ENCODE measurements at regions not wholly inside any gene's neighbourhood (a gene's known extent, or its start where the extent isn't known, plus 50 kb on each side); places are given as distances from the start of the nearest gene placed in this dataset.
"Not testable (repeated sequence)": the region's sequence is repeated elsewhere in the genome, so short reads cannot be mapped to it uniquely, and the experiment has no call there.

DNA sequence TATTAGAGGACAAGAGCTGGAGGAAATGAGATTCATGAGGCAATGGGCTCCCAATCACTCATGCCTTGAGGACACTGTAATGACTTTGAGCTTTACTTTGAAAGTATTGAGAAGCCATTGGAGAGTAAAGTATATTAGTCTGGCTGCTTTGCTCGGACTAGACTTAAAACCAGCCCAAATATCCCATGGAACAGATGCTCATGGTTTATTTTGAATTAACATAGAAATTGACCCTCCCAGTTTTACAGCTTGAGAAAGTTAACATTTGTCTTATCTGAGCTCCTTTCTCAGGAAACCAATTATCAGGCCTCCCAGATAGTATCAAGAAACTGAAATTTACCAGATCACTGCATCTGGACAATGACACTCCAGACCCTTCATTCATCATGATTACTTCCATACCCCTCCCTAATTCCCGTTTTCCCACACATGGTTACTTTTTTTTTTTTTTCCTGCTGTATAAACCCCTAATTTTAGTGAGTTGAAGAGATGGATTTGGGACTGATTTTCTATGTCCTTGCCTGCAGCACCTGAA, 270.8 kb upstream of the SMIM30 start:
- no peak for DNase-seq (ENCODE audit: low read depth)

DNA sequence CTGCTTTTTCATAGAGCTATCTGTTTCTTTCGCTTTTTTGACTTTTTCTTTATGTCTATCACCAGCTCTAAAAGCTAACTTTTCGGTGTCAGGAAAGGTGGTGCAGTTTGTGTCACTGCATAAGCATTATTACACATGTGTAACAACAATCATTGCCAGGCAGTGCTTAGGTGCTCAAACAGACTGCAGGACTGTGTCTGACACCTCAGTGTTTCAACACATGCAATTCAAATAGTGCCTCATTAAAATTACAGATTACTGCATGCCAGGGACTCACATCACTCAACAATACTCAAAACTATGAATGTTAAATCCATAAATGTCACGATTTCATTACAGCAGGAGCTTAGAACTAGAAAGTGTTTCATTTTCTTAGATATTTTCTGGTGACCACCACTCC, 265.3 kb upstream of the SMIM30 start:
- DNase-seq (ENCODE audit: low read depth): no peak

DNA sequence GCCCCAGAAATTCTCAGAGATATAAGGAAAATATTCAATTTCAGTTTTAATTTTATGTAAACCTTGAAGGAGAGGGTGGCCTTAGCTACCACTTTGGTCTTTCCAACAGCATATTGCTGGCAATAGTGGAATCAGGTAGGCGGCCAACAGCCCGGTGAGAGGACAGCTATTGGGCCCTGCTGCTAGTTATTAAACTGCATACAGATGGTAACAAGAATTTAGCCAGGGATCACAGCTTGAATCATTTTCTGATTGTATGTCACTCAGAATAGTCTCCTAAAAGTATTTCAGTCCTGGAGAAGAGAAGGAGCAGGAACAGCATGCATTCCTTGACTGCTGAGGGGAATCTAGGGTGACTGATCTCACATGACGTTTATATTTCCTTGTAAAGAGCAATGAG, 261.4 kb upstream of the SMIM30 start:
- DNase-seq (ENCODE audit: low read depth): no peak

DNA sequence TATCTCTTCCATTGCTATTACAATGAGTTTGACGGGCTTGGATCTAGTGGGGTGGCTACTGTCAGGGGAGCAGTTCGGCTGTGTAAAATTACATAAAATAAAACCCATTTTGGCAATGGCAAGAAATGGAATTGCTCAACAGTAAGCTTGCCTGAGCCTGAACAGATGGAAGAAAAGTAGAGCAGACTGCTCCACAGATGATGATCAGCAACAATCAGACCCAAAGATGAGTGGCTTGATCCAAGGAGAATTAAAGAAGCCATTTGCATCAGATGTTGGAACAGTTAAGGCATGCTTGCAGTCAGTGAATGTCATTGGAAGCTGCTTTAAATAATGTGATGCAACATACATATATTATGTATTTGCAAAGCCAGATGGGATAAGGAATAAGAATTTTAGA, 256.6 kb upstream of the SMIM30 start:
- DNase-seq (ENCODE audit: low read depth): no peak

DNA sequence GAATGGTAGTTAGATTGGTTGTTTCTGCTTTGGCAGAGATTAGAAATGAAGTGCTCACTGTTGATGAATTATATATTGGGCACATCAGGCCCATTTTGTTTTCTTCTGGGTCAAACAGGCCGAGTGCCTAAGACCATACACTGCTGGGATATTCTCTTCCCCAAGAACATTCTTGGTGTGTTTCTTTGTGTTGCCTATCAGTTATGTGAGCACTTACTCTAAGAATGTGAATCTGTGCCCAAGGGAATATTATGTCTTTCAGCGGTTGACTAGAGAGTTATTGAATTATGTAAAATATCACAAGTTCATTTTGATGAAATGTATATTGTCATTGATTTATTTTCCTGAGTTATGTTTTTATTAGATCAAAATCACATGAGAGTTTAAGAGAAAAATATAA, 255.5 kb upstream of the SMIM30 start:
- DNase-seq (ENCODE audit: low read depth): no peak

DNA sequence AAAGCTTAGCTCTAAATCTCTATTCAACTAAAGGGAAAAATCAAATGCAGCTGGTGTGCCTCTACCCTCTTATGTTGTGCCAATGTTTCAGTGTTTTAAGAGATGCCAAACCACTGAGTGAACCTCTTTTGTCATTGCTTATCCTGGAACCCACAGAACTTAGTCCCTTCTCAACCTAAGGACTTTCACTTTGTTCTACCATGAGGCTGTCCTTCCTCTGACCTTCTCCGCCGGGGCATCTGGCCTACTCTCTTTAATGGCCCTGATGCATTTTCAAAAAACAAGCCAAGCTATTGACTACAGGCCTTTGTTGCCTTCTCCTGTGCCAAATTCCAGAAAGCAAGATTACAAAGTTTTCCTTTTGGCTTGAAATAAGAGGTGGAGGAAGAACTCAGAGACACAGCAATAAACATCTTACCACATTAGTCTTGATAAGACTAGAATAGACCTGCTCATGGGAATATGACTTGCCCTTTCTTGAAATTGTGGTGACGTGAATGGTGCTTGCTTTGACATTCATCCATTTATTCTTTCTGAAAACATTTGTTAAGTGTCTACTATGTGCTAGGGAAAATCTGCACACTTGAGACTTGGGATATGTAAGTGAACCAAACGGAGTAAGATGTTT, 253.2 kb upstream of the SMIM30 start:
- no peak for DNase-seq (ENCODE audit: low read depth)

DNA sequence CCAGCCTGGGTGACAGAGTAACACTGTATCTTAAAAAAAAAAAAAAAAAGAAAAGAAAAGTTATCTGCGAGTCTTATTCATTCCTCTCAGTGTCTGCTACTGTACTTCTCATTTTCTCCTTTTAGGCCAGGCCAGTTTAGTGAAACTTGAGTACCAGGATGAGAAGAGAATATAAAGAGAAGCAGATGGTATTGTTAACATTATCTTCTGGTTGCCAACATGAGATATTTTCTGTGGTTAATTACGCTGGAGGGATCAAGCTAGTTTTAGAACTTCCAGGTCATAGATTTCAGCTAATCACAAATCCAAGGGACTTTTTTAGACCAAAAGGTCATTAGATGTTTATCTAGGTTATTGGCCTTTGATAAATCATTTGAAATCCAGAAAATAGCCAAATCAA, 252.6 kb upstream of the SMIM30 start:
- no peak for DNase-seq (ENCODE audit: low read depth)

DNA sequence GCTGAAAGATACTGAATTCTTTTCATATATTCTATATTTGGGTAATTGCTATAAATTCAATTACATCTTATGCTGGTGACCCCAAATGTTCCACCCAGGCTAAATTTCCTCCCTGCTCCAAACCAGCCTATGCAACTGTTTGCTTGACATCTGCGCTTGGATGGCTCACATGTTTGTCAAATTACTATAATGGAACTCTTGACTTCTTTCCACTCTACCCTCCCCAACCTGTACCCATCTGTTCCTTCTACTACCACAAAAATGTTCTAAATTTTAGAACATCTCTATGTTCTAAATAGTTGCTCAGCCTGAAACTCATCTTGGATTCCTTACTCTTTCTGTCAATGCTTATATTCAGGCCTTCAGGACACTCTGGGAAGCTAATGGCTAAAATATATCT, 249.9 kb upstream of the SMIM30 start:
- no peak for DNase-seq (ENCODE audit: low read depth)

DNA sequence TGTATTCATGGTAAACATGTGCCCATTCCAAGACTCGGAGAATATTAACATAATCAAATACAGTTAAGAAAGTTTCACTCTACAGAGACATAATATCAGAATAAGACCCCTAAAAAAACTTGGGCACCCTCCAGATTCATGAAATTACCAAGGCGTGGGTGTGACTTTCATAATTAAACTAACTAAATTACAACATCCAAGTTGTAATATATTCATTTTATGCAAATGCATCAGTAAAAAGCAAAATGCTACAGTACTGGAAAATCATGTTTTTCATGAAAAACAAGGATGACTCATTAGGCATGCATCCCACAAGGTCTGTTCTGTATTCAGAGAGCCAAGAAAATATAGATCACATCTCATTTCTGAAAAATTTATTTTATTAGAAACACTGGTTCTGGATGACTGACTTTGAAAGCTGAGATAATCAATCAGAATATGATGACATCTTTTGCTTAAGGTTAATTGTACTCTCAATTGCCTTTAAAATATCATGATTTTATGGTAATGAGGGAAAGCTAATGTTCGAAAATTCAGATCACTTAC, 248.8 kb upstream of the SMIM30 start:
- DNase-seq (ENCODE audit: low read depth): no peak

DNA sequence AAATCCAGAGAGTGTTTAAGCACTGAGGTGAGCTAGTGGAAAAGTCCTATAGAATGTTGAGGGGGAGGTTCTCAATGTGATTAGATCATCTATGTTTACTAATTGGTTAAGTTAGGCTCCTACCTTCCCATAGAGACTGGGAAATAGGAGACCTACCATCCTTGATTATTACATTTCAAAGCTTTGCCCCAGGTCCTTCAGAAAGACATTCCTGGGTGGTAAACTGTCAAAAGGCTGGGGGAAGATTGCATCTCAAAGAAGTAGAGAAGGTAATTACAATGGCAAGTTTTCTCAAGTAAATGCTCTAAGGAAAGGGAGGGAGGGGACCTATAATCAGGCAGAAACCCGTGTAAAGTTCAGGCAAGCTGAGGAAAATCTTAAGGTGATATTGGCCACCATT, 247.8 kb upstream of the SMIM30 start:
- no peak for DNase-seq (ENCODE audit: low read depth)

DNA sequence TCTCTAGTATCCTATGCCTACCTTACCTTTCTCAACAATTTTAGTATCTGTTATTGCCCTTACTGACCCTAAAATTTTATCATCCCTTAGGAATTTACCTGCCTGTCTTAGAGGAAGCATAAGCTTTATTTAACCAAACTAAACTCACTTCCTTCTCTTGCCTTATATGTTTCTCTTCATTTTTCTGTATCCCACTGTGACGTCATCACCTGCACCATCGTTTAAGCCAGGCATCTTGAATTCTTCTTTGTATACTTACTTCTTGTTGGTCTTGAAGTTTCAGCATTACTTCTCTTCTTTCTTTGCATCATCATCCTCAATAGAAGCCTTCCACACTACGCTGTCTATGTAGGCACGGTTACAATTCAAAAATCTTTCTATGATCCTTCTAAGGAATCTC, 231.0 kb upstream of the SMIM30 start:
- no peak for DNase-seq (ENCODE audit: low read depth)

DNA sequence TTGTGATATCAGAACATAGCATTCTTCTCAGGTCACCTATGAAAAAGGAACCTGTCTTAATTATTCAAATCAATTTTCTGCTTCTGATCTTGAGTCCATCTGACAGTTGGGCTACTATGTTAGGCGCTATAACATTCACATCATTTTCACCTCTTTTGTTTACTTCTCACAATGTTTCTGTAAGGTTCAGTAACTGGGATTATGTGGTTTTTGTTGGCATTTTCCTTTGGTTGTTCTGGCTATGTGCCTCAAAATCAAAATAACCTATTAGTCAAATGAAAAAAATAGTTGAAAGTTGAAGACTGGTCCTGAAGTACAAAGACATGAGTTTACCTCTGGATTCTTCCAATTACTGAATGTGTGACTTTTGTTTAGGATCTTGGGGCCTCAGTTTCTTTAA, 221.3 kb upstream of the SMIM30 start:
- no peak for DNase-seq (ENCODE audit: low read depth)

DNA sequence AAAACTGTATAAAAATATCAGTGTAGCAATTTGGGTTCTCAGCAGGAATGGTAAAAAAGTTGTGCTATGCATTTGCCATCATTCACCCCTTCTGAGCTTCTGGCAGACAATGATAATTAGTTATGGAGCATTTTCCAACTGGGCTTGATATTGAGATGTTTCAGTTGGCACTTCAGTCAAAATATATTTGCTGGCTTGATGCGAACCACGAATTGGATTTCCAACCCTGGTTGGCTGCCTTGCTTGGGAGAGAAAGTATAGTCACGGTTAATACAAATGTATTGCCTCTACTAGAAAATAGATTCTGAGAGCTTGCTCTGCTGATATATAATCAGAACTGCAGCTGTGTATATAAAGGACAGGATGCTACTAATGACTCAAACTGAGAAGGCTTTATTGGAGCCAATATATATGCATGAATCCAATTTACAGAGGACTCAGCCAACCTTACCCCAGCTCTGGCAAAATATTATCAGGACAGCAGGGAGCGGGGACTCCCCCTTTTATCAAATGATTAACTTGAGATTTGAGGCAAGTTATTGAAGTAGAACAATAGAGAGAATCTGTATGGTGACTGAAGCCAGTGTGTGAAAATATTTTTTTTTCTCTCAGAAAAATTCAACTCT, 219.8 kb upstream of the SMIM30 start:
- DNase-seq (ENCODE audit: low read depth): no peak

DNA sequence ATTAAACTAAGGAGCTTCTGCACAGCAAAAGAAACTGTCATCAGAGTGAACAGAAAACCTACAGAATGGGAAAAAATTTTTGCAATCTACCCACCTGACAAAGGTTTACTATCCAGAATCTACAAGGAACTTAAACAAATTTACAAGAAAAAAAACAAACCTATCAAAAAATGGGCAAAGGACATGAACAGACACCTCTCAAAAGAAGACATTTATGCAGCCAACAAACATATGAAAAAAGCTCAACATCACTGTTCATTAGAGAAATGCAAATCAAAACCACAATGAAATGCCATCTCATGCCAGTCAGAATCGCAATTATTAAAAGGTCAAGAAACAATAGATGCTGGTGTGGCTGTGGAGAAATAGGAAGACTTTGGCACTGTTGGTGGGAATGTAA, 218.5 kb upstream of the SMIM30 start:
- DNase-seq (ENCODE audit: low read depth): not testable (repeated sequence)

DNA sequence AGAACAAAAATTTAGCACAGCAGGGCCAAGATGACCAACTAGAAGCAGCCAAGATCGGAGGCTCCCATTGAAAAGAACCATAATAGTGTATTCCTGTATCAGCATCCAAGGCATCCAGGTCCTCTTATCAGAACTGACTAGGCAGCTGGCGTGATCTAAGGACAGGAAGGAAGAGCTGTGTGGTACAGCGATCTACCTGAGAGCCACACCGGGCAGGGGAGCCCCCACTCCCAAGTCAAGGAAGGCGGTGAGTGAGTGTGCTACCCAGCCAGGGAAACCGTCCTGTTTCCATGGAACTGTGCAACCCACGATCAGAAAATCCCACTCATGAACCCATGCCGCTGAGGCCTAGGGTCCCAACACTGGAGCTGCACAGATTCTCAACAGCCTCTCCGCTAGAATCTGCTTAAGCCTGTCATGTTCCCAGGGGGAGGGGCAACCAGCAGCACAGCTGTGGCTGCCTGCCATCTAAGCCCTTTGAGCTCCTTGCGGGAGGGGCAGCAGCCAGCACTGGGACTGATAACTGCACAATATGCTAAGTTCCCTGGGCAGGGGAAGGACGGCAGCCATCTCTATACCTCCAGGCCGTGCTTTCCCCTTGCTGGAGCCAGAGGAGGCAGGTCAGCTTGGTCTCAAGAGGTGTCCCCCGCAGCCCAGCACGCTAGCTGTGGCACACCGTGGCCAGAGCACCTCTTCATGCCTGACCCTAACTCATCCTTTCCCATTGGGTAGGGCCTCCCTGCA, 213.0 kb upstream of the SMIM30 start:
- DNase-seq (ENCODE audit: low read depth): no peak

DNA sequence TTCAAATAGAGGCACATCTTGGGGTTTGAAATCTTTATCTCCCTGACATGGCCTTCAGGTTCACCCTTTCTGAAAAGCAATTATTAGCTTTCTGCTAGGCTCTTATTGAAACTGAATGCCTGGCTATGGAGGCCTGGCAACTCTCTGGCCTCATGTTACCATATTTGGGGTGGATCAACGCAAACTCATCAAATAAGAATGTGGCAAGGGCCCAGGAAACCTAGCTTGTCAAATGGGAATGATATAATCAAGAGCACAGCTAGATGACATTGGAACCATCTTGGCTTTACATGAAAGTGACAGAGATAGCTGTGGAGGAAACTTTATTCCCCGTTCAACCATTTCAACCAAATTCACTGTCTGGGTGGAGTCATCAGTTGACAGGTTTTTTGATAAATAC, 202.8 kb upstream of the SMIM30 start:
- no peak for DNase-seq (ENCODE audit: low read depth)

DNA sequence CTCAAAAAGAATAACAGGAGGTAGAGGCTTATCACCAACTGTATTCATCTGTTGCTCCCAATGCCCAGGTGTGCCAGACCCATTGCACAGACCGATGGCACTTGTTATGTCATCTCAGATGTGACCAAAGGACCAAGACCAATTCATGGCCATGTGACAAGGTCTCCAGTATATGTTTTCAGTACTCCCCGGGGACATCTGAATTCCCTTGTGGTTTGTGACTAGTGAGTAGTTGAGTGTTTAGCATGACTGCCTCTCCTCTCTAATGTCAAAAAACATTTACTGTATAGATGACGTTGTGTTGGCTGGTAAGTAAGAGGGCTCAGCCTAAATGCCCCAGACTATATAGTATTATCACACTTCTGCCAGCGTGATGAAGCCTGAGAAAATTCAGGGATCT, 202.1 kb upstream of the SMIM30 start:
- no peak for DNase-seq (ENCODE audit: low read depth)

DNA sequence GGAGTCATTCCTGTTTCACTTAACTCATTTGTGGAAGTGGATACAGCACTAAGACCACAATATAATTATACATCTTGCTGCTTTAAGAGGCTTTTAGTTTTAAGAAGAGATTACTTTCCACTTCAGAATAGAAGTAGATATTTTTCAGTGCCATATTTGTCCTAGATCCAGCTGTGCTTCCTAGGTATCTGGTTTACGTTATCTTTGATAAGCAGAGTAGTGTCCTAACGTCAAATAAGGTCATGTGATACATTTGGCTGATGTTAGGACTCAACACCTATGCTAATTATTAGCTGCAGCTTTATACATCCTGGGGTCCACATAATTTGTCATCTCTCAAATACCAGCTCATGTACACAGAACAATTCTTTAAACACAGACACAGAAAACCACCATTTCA, 196.2 kb upstream of the SMIM30 start:
- DNase-seq (ENCODE audit: low read depth): no peak

DNA sequence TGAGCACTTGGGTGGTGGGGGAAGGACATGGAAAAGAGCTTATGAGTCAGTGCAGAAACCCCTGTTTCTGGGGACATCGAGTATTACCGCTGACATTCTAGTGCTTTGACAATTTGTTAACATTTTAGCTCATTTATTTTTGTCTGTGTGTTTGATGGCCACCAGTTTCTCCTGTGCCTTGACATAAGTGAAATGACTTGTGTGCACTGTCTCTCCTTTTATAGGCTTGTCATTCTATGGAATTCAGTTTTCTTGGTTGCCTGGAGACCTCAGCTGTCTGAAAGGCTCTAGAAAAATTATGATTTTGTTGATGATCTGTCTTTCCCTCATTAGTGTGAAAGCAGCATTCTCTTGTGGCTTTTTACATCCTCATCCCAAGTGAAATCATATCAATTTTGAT, 190.0 kb upstream of the SMIM30 start:
- no peak for DNase-seq (ENCODE audit: low read depth)

DNA sequence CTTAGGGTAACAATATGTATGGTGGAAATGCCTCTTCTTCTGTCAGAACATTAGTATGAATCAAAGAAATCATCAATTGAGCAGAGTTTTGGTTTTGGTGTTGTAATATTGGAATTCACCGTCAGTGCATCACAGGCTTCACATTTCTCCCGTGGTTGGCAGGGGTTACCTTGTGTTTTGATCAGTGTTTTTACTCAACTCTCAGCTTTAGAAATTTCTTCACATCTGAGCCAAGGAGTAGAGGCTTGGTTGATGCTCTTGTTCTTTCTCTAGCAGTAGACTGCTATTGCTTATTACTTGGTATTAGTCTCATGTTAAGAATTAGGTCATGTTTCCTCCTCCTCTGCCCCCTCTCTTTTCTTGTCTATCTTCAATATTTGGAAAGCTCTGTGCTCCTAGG, 188.8 kb upstream of the SMIM30 start:
- no peak for DNase-seq (ENCODE audit: low read depth)

DNA sequence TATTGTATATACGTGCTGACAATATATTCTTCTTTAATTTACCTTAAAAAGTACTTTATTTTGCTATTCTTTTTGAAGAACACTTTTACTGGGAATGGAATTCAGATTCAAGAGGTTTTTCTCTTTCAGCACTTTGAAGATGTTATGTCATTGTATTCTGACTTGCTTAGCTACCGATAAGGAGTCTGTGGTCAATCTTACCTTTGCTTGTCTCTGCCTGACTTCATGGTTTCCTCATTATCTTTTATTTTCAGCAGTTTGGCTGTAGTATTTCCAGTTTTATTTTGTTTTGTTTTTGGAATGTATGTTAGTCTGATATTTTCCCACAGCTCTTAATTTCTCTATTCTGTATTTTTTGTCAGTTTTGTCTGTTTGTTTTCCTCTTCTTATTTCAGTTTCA, 187.9 kb upstream of the SMIM30 start:
- no peak for DNase-seq (ENCODE audit: low read depth)

DNA sequence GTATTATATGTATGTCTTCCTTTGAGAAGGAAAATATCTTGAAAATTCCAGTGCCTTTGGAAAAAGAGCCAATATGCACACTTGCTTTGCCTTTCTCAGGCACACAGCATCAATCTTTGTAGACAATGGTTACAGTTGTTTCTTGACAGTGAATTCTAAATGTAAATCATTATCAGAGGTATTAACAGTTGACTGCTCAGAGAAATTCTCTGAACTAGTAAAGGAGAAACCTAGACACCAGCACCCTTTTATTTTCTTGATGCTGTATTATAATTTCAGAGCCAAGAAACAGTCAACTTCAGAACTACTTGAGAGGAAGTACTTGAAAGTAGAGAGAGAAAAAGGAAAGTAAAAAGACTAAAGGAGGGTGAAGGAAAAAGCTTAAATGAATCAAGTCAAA, 185.8 kb upstream of the SMIM30 start:
- DNase-seq (ENCODE audit: low read depth): no peak

DNA sequence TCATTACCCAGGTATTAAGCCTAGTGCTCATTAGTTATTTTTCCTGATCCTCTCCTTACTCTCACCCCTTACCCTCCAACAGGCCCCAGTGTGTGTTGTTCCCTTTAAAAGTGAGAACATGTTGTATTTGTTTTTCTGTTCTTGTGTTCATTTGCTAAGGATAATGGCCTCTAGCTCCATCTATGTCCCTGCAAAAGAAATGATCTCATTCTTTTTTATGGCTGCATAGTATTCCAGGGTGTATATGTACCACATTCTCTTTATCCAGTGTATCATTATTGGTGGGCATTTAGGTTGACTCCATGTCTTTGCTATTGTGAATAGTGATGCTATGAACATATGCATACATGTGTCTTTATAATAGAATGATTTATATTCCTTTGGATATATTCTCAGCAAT, 185.0 kb upstream of the SMIM30 start:
- DNase-seq (ENCODE audit: low read depth): not testable (repeated sequence)
